ENCODE measurements at regions not wholly inside any gene's neighbourhood (a gene's known extent, or its start where the extent isn't known, plus 50 kb on each side); places are given as distances from the start of the nearest gene placed in this dataset.

- TF ChIP-seq POLR2A (IDR thresholded peaks at IDR 0.05) = no peak
- no peak for TF ChIP-seq CTCF (IDR thresholded peaks at IDR 0.05)
- TF ChIP-seq EP300 (IDR thresholded peaks at IDR 0.05) = no peak
These were observed 560.5 kb upstream of the ADAMTS16 start for GRCh38 chr5:4579679-4580078.

Measured in ovary (tissue), 3 donors.